ENCODE measurements at regions not wholly inside any gene's neighbourhood (a gene's known extent, or its start where the extent isn't known, plus 50 kb on each side); places are given as distances from the start of the nearest gene placed in this dataset.

DNA sequence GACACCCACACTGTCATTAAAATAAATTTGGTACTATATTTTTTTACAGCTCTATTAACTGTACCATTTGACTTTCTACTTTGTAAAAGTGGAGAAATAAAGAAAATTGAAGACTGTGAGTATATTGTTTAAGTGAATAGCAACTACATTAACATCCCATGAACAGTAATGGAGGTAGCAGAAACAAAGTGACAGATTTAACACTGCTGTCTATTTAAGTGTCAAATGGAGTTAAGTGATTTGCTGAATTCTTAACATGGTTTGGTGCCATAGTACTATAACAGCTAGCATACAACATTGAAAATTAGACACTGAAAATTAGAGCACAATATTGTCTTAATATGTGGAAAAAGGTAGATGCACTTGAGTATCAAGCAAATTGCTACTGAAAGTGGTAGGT is 76.2 kb downstream of the C4orf33 start:
- TF ChIP-seq, protein P1, sequence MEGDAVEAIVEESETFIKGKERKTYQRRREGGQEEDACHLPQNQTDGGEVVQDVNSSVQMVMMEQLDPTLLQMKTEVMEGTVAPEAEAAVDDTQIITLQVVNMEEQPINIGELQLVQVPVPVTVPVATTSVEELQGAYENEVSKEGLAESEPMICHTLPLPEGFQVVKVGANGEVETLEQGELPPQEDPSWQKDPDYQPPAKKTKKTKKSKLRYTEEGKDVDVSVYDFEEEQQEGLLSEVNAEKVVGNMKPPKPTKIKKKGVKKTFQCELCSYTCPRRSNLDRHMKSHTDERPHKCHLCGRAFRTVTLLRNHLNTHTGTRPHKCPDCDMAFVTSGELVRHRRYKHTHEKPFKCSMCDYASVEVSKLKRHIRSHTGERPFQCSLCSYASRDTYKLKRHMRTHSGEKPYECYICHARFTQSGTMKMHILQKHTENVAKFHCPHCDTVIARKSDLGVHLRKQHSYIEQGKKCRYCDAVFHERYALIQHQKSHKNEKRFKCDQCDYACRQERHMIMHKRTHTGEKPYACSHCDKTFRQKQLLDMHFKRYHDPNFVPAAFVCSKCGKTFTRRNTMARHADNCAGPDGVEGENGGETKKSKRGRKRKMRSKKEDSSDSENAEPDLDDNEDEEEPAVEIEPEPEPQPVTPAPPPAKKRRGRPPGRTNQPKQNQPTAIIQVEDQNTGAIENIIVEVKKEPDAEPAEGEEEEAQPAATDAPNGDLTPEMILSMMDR (IDR thresholded peaks at IDR 0.05; ENCODE audit: low read depth, low read length) = no peak
- no peak for TF ChIP-seq EZH2phosphoT487 (IDR thresholded peaks at IDR 0.05; ENCODE audit: low read depth)

Data from OCI-LY3 (cell line).